22Rv1 (cell line): ENCODE measurements at regions not wholly inside any gene's neighbourhood (a gene's known extent, or its start where the extent isn't known, plus 50 kb on each side); places are given as distances from the start of the nearest gene placed in this dataset.

ENCODE experiments used
- ZFX ChIP-seq: fragments of 450-650 bp; IDR thresholded peaks from 2 replicates; pipeline ENCODE4 v1.6.1; 2017; ENCODE audit warnings: antibody characterized with exemption, borderline replicate concordance
- TF ChIP-seq, protein P1 (sequence below): fragments of 450-650 bp; IDR thresholded peaks from 2 replicates; pipeline ENCODE4 v1.5.1; 2017; ENCODE audit warnings: mild to moderate bottlenecking

DNA sequence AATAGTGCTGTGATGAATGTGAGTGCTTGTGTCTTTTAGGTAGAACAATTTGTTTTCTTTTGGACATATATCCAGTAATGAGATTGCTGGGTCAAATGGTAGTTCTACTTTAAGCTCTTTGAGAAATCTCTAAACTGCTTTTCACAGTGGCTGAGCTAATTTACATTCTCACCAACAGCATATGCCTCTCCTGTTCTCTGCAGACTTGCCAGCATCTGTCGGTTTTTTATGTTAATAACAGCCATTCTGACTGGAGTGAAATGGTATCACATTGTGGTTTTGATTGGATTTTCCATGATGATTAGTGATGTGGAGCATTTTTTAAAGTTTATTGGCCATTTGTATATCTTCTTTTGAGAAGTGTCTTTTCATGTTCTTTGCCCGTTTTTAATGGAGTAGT, 647.3 kb upstream of the ADAMTS5 start:
- TF ChIP-seq, protein P1, sequence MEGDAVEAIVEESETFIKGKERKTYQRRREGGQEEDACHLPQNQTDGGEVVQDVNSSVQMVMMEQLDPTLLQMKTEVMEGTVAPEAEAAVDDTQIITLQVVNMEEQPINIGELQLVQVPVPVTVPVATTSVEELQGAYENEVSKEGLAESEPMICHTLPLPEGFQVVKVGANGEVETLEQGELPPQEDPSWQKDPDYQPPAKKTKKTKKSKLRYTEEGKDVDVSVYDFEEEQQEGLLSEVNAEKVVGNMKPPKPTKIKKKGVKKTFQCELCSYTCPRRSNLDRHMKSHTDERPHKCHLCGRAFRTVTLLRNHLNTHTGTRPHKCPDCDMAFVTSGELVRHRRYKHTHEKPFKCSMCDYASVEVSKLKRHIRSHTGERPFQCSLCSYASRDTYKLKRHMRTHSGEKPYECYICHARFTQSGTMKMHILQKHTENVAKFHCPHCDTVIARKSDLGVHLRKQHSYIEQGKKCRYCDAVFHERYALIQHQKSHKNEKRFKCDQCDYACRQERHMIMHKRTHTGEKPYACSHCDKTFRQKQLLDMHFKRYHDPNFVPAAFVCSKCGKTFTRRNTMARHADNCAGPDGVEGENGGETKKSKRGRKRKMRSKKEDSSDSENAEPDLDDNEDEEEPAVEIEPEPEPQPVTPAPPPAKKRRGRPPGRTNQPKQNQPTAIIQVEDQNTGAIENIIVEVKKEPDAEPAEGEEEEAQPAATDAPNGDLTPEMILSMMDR = no peak
- TF ChIP-seq ZFX = no peak
